ENCODE measurements at regions not wholly inside any gene's neighbourhood (a gene's known extent, or its start where the extent isn't known, plus 50 kb on each side); places are given as distances from the start of the nearest gene placed in this dataset.

- Histone ChIP-seq H3K27me3 (ENCODE audit: control insufficient read depth, extremely low read depth, insufficient read depth, low read length) (no peaks in the 10 kb centered on the region), H2AFZ (ENCODE audit: control insufficient read depth, low read length) (no peak overlapping the region), H4K20me1 (ENCODE audit: control insufficient read depth, extremely low read depth, insufficient read depth, low read length) (no peaks in the 10 kb centered on the region), H3K27ac (ENCODE audit: control insufficient read depth, insufficient read depth, low read length) (no peak overlapping the region), H3K4me3 (ENCODE audit: control insufficient read depth in 2 of 3, extremely low read depth in 1 of 3, insufficient read depth in 2 of 3, low read depth in 1 of 3, low read length in 3 of 3) (no peak overlapping the region), H3K79me2 (ENCODE audit: control insufficient read depth, insufficient read depth, low read length) (no peaks in the 10 kb centered on the region), H3K36me3 (ENCODE audit: control insufficient read depth in 2 of 2, extremely low read depth in 1 of 2, insufficient read depth in 2 of 2, low read length in 2 of 2) (no peaks in the 10 kb centered on the region), H3K9me3 (ENCODE audit: control insufficient read depth, low read depth, low read length) (no peaks in the 10 kb centered on the region), H3K9ac (ENCODE audit: control insufficient read depth, extremely low read depth, insufficient read depth, low read length) (no peak overlapping the region), H3K9me1 (ENCODE audit: control insufficient read depth, extremely low read depth, insufficient read depth, low read length) (no peaks in the 10 kb centered on the region), H3K4me1 (ENCODE audit: control insufficient read depth, extremely low read depth, insufficient read depth, low read length) (no peaks in the 10 kb centered on the region), H3K4me2 (ENCODE audit: control insufficient read depth, extremely low read depth, insufficient read depth, low read depth, low read length) (no peak overlapping the region)
- TF ChIP-seq EZH2 (IDR thresholded peaks at IDR 0.05; ENCODE audit: low read length) (no peak), CTCF (optimal IDR thresholded peaks at IDR 0.05 in 1 of 3, IDR thresholded peaks at IDR 0.05 in 1 of 3, conservative IDR thresholded peaks at IDR 0.05 in 1 of 3; ENCODE audit: extremely low read depth in 1 of 3, insufficient read depth in 2 of 3, low read length in 3 of 3) (no peak)
- dilution Hi-C loops (cut with MboI; ENCODE audit: extremely low pct_ligation_motif_present, low sequenced_read_pairs), result no loop called here
- FAIRE-seq (no peak), DNase-seq (ENCODE audit: low read depth, low spot score) (no peak)
Observed at GRCh38 chr3:180860180-180860858, 52.2 kb upstream of the FXR1 start.
